HPDE6-E6E7 (cell line): ENCODE measurements at regions not wholly inside any gene's neighbourhood (a gene's known extent, or its start where the extent isn't known, plus 50 kb on each side); places are given as distances from the start of the nearest gene placed in this dataset.

Experiments
- DNase-seq: peaks from one replicate; pipeline ENCODE4 v3.0.0; 2011; ENCODE audit warnings: missing footprints; ENCODE audit errors: extremely low spot score

GRCh38 chr9:126152622-126153362, 173.8 kb upstream of the MVB12B start:
- no peak for DNase-seq

GRCh38 chr9:126153382-126153781, 173.2 kb upstream of the MVB12B start:
- DNase-seq: no peak

GRCh38 chr9:126154182-126154827, 172.3 kb upstream of the MVB12B start:
- DNase-seq: no peak

GRCh38 chr9:126154869-126155268, 171.8 kb upstream of the MVB12B start:
- no peak for DNase-seq

- no peak for DNase-seq
These were observed 170.6 kb upstream of the MVB12B start for GRCh38 chr9:126155756-126156664.

GRCh38 chr9:126156898-126157297, 169.7 kb upstream of the MVB12B start:
- no peak for DNase-seq

- no peak for DNase-seq
These were observed 169.2 kb upstream of the MVB12B start for GRCh38 chr9:126157423-126157822.

- no peak for DNase-seq
These were observed 168.6 kb upstream of the MVB12B start for GRCh38 chr9:126157826-126158587.

- DNase-seq: no peak
These were observed 167.8 kb upstream of the MVB12B start for GRCh38 chr9:126158588-126159429.

GRCh38 chr9:126159430-126160060, 167.1 kb upstream of the MVB12B start:
- DNase-seq: no peak

GRCh38 chr9:126160067-126160853, 166.4 kb upstream of the MVB12B start:
- no peak for DNase-seq

GRCh38 chr9:126160854-126161329, 165.7 kb upstream of the MVB12B start:
- DNase-seq: no peak

GRCh38 chr9:126162611-126163381, 163.8 kb upstream of the MVB12B start:
- DNase-seq: no peak

- DNase-seq: no peak
These were observed 161.7 kb upstream of the MVB12B start for GRCh38 chr9:126164796-126165525.

- no peak for DNase-seq
These were observed 160.9 kb upstream of the MVB12B start for GRCh38 chr9:126165755-126166154.

- DNase-seq: no peak
These were observed 160.3 kb upstream of the MVB12B start for GRCh38 chr9:126166291-126166690.

GRCh38 chr9:126166866-126167265, 159.8 kb upstream of the MVB12B start:
- no peak for DNase-seq

GRCh38 chr9:126169736-126170135, 156.9 kb upstream of the MVB12B start:
- no peak for DNase-seq
